Astrocyte (in vitro differentiated cells and primary cell): ENCODE measurements at regions not wholly inside any gene's neighbourhood (a gene's known extent, or its start where the extent isn't known, plus 50 kb on each side); places are given as distances from the start of the nearest gene placed in this dataset.

ENCODE experiments used
- DNase-seq: peaks from one replicate; pipeline ENCODE4 v3.0.0-alpha.2; 2010; ENCODE audit warnings: low read depth
- FAIRE-seq: peaks from 2 replicates; lab custom pipeline; 2011; peaks lifted over from hg19 to GRCh38; lab: Jason Lieb, UNC
- H2AFZ ChIP-seq: 2 replicates; pipeline ENCODE4 v1.6.0; 2012; ENCODE audit warnings: low read depth, low read length, inconsistent platforms
- H3K27ac ChIP-seq: 2 replicates; pipeline ENCODE4 v1.5.1; 2011; ENCODE audit warnings: low read depth, low read length, inconsistent platforms
- H3K27me3 ChIP-seq: 2 replicates; pipeline ENCODE4 v1.6.0; 2011; ENCODE audit warnings: low read length, inconsistent platforms; ENCODE audit not compliant: insufficient read depth
- H3K36me3 ChIP-seq: 2 replicates; pipeline ENCODE4 v1.5.1; 2011; ENCODE audit warnings: low read length, inconsistent platforms; ENCODE audit not compliant: insufficient read depth
- H3K4me1 ChIP-seq: 2 replicates; pipeline ENCODE4 v1.5.1; 2011; ENCODE audit warnings: low read length, inconsistent platforms; ENCODE audit not compliant: insufficient read depth
- H3K4me2 ChIP-seq: 2 replicates; pipeline ENCODE4 v1.6.0; 2012; ENCODE audit warnings: low read length, inconsistent platforms
- H3K4me3 ChIP-seq: 2 replicates; pipeline ENCODE4 v1.5.1; 2011; ENCODE audit warnings: low read depth, mild to moderate bottlenecking, low read length, inconsistent platforms; ENCODE audit not compliant: insufficient read depth
- H3K79me2 ChIP-seq: 2 replicates; pipeline ENCODE4 v1.6.0; 2012; ENCODE audit warnings: mild to moderate bottlenecking, low read length, inconsistent platforms; ENCODE audit not compliant: insufficient read depth
- H3K9ac ChIP-seq: 2 replicates; pipeline ENCODE4 v1.6.0; 2012; ENCODE audit warnings: mild to moderate bottlenecking, low read length, inconsistent platforms
- H3K9me3 ChIP-seq: 2 replicates; pipeline ENCODE4 v1.5.1; 2012; ENCODE audit warnings: low read depth, mild to moderate bottlenecking, low read length, inconsistent platforms; ENCODE audit not compliant: insufficient read depth
- H4K20me1 ChIP-seq: 2 replicates; pipeline ENCODE4 v1.6.0; 2012; ENCODE audit warnings: low read length, inconsistent platforms; ENCODE audit not compliant: insufficient read depth
- H3K27ac Mint-ChIP-seq: one replicate; pipeline ENCODE4 v1.8.0; 2021; ENCODE audit warnings: mild to moderate bottlenecking, mixed read lengths; ENCODE audit not compliant: unreplicated experiment
- H3K27me3 Mint-ChIP-seq: one replicate; pipeline ENCODE4 v1.8.0; 2021; ENCODE audit warnings: low read depth, mixed read lengths; ENCODE audit not compliant: unreplicated experiment
- H3K36me3 Mint-ChIP-seq: one replicate; pipeline ENCODE4 v1.8.0; 2021; ENCODE audit warnings: low read depth, mixed read lengths; ENCODE audit not compliant: unreplicated experiment
- H3K4me1 Mint-ChIP-seq: one replicate; pipeline ENCODE4 v1.8.0; 2021; ENCODE audit warnings: low read depth, mixed read lengths; ENCODE audit not compliant: unreplicated experiment
- H3K4me3 Mint-ChIP-seq: one replicate; pipeline ENCODE4 v1.8.0; 2021; ENCODE audit warnings: mild to moderate bottlenecking, moderate library complexity, mixed read lengths; ENCODE audit not compliant: unreplicated experiment
- H3K9me3 Mint-ChIP-seq: one replicate; pipeline ENCODE4 v1.8.0; 2021; ENCODE audit warnings: mild to moderate bottlenecking, mixed read lengths; ENCODE audit not compliant: unreplicated experiment
- EZH2 ChIP-seq: IDR thresholded peaks from 2 replicates; pipeline ENCODE4 v1.6.1; 2012; ENCODE audit warnings: mild to moderate bottlenecking, low read length, inconsistent platforms; ENCODE audit not compliant: insufficient read depth
- TF ChIP-seq, protein P1 (sequence below): IDR thresholded peaks from 2 replicates; pipeline ENCODE4 v1.5.1; 2011; ENCODE audit warnings: low read depth, mild to moderate bottlenecking, inconsistent platforms, low read length, moderate library complexity; ENCODE audit not compliant: insufficient read depth

DNA sequence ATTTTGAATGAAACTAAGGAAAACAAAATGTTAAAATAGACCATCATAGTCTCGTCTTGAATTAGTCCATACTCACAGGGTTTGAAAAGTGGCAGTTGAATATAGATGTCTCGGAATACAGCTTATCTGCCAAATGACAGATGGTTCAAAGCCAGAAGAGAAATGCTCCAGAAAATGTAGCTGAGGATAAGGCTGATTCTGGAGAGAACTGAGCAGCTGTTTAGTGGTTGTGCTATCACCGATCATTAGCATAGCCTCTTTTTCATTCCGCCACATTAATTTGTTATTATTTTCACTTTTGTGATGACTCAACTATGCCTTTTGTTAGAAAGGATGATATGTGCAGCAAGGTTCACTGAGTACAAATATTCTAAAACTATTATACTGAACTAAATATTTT is 390.2 kb upstream of the MAN1A1 start:
- Histone ChIP-seq H2AFZ (no peak overlapping the region), H3K4me3 (no peak overlapping the region), H3K36me3 (no peaks in the 10 kb centered on the region), H3K9ac (no peak overlapping the region), H3K4me1 (no peaks in the 10 kb centered on the region), H3K79me2 (no peaks in the 10 kb centered on the region), H3K4me2 (no peak overlapping the region), H3K9me3 (no peaks in the 10 kb centered on the region), H3K27me3 (no peaks in the 10 kb centered on the region), H4K20me1 (no peaks in the 10 kb centered on the region), H3K27ac (no peak overlapping the region)
- FAIRE-seq, result no peak
- Mint-ChIP-seq H3K27me3 (peaks cover 3% of the 10 kb centered on the region), H3K4me1 (no peaks in the 10 kb centered on the region), H3K9me3 (no peaks in the 10 kb centered on the region), H3K27ac (no peak overlapping the region), H3K36me3 (no peaks in the 10 kb centered on the region), H3K4me3 (no peak overlapping the region)
- DNase-seq, result no peak
- no peak for TF ChIP-seq EZH2
- TF ChIP-seq, protein P1, sequence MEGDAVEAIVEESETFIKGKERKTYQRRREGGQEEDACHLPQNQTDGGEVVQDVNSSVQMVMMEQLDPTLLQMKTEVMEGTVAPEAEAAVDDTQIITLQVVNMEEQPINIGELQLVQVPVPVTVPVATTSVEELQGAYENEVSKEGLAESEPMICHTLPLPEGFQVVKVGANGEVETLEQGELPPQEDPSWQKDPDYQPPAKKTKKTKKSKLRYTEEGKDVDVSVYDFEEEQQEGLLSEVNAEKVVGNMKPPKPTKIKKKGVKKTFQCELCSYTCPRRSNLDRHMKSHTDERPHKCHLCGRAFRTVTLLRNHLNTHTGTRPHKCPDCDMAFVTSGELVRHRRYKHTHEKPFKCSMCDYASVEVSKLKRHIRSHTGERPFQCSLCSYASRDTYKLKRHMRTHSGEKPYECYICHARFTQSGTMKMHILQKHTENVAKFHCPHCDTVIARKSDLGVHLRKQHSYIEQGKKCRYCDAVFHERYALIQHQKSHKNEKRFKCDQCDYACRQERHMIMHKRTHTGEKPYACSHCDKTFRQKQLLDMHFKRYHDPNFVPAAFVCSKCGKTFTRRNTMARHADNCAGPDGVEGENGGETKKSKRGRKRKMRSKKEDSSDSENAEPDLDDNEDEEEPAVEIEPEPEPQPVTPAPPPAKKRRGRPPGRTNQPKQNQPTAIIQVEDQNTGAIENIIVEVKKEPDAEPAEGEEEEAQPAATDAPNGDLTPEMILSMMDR, result no peak

DNA sequence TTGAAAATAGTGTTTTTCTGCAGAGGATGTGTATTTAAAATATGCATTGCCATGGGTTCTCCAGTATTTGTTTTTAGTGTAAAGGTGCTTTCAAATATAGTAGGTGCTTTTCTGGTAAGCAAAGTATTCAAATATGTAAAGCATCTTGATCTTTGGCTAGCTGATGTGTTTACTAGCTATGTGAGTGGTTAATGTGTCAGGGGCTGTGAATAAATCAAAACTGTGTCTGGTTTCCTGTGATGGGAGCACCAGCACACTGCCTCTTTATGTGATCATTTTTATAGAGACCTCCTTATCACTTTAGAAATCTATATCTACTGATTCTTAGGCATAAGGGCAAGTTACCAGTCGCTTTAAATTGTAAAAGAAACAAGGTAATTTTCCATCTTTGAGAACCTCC is 388.9 kb upstream of the MAN1A1 start:
- Histone ChIP-seq H3K27ac (no peak overlapping the region), H3K4me1 (no peaks in the 10 kb centered on the region), H3K27me3 (no peaks in the 10 kb centered on the region), H2AFZ (no peak overlapping the region), H3K79me2 (no peaks in the 10 kb centered on the region), H3K36me3 (no peaks in the 10 kb centered on the region), H3K4me3 (no peak overlapping the region), H3K9ac (no peak overlapping the region), H3K9me3 (no peaks in the 10 kb centered on the region), H3K4me2 (no peak overlapping the region), H4K20me1 (no peaks in the 10 kb centered on the region)
- no peaks in the 10 kb centered on the region for H3K4me1 Mint-ChIP-seq
- H3K27me3 Mint-ChIP-seq, result peaks cover 3% of the 10 kb centered on the region
- FAIRE-seq (no peak), DNase-seq (no peak)
- H3K36me3 Mint-ChIP-seq, result no peaks in the 10 kb centered on the region
- no peak overlapping the region for H3K4me3 Mint-ChIP-seq
- no peak for TF ChIP-seq EZH2
- TF ChIP-seq, protein P1, result no peak
- H3K27ac Mint-ChIP-seq, result no peak overlapping the region
- H3K9me3 Mint-ChIP-seq, result no peaks in the 10 kb centered on the region

DNA sequence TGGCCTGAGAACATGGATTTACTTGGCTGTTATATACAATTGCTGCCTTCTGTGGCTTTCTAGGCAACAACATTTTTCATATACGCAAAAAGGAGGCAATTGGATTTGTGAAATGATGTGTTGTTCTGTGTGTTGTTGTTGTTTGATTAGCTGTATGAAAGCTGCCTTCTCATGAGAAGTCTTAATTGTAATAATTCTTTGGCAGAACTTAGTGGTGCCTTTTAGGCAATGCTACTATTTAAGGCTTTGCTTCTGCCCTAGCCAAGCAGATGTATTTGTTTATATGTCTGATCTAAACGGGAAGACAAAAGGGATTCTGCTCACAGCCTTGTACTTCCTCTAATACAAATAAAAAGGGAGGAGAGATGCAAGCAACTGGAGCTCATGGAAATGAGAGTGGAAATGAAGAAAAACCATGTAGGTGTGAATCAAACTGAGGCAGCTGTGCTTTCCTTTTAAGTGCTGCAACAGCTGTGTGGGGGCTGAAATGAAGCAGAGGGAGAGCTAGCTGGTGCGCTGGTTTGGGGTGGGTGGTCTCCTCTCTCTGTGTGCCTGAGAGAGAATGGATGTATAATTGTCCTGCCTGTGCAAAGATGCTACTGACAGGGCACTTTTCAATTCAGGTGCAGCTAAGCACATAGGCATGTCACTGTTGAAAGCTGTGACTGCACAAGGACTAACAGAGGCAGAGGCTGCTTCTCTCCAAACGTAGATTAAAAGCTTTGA is 386.9 kb upstream of the MAN1A1 start:
- Histone ChIP-seq H2AFZ (no peak overlapping the region), H3K36me3 (no peaks in the 10 kb centered on the region), H3K4me1 (no peaks in the 10 kb centered on the region), H3K27ac (no peak overlapping the region), H3K4me2 (no peak overlapping the region), H4K20me1 (no peaks in the 10 kb centered on the region), H3K4me3 (no peak overlapping the region), H3K79me2 (no peaks in the 10 kb centered on the region), H3K9ac (no peak overlapping the region), H3K27me3 (no peaks in the 10 kb centered on the region), H3K9me3 (no peaks in the 10 kb centered on the region)
- H3K27ac Mint-ChIP-seq, result no peak overlapping the region
- TF ChIP-seq, protein P1, result no peak
- peaks cover 3% of the 10 kb centered on the region for H3K27me3 Mint-ChIP-seq
- H3K36me3 Mint-ChIP-seq, result no peaks in the 10 kb centered on the region
- H3K4me3 Mint-ChIP-seq, result no peak overlapping the region
- no peaks in the 10 kb centered on the region for H3K4me1 Mint-ChIP-seq
- FAIRE-seq, result no peak
- H3K9me3 Mint-ChIP-seq, result no peaks in the 10 kb centered on the region
- DNase-seq, result no peak
